ENCODE measurements at regions not wholly inside any gene's neighbourhood (a gene's known extent, or its start where the extent isn't known, plus 50 kb on each side); places are given as distances from the start of the nearest gene placed in this dataset.

- DNase-seq (ENCODE audit: low spot score) (no peak), FAIRE-seq (peak; percentile 50)
Measured at GRCh38 chr1:81582467-81582986, 218.2 kb upstream of the ADGRL2 start.

GRCh38 chr1:81578867-81579266 is 221.9 kb upstream of the ADGRL2 start:
- FAIRE-seq (no peak), DNase-seq (ENCODE audit: low spot score) (no peak)

GRCh38 chr1:81577004-81577697 is 223.6 kb upstream of the ADGRL2 start:
- FAIRE-seq, result no peak
- no peak for DNase-seq (ENCODE audit: low spot score)

GRCh38 chr1:81574408-81574807 is 226.3 kb upstream of the ADGRL2 start:
- DNase-seq (ENCODE audit: low spot score) (no peak), FAIRE-seq (no peak)

- FAIRE-seq, result no peak
Measured at GRCh38 chr1:81573458-81573857, 227.3 kb upstream of the ADGRL2 start.

GRCh38 chr1:81571946-81572345 is 228.8 kb upstream of the ADGRL2 start:
- FAIRE-seq, result no peak
- DNase-seq (ENCODE audit: low spot score), result no peak

More at GRCh38 chr1:81573458-81573857, 227.3 kb upstream of the ADGRL2 start:
- no peak for DNase-seq (ENCODE audit: low spot score)

- FAIRE-seq, result no peak
Measured at GRCh38 chr1:81569761-81570160, 231.0 kb upstream of the ADGRL2 start.

GRCh38 chr1:81563632-81564031 is 237.1 kb upstream of the ADGRL2 start:
- DNase-seq (ENCODE audit: low spot score) (no peak), FAIRE-seq (no peak)

More at GRCh38 chr1:81569761-81570160, 231.0 kb upstream of the ADGRL2 start:
- no peak for DNase-seq (ENCODE audit: low spot score)

GRCh38 chr1:81562934-81563333 is 237.8 kb upstream of the ADGRL2 start:
- no peak for FAIRE-seq
- no peak for DNase-seq (ENCODE audit: low spot score)

- FAIRE-seq (no peak), DNase-seq (ENCODE audit: low spot score) (no peak)
Measured at GRCh38 chr1:81560629-81561028, 240.1 kb upstream of the ADGRL2 start.

- FAIRE-seq, result no peak
- DNase-seq (ENCODE audit: low spot score), result no peak
Measured at GRCh38 chr1:81559662-81560350, 240.9 kb upstream of the ADGRL2 start.

GRCh38 chr1:81558291-81559076 is 242.2 kb upstream of the ADGRL2 start:
- no peak for DNase-seq (ENCODE audit: low spot score)
- no peak for FAIRE-seq

- FAIRE-seq (no peak), DNase-seq (ENCODE audit: low spot score) (no peak)
Measured at GRCh38 chr1:81556968-81557367, 243.8 kb upstream of the ADGRL2 start.

GRCh38 chr1:81554534-81554933 is 246.2 kb upstream of the ADGRL2 start:
- DNase-seq (ENCODE audit: low spot score), result no peak
- FAIRE-seq, result no peak

- DNase-seq (ENCODE audit: low spot score), result no peak
Measured at GRCh38 chr1:81554108-81554507, 246.6 kb upstream of the ADGRL2 start.

GRCh38 chr1:81553503-81553902 is 247.2 kb upstream of the ADGRL2 start:
- no peak for FAIRE-seq
- DNase-seq (ENCODE audit: low spot score), result no peak

More at GRCh38 chr1:81554108-81554507, 246.6 kb upstream of the ADGRL2 start:
- no peak for FAIRE-seq

- FAIRE-seq (no peak), DNase-seq (ENCODE audit: low spot score) (no peak)
Measured at GRCh38 chr1:81551946-81552345, 248.8 kb upstream of the ADGRL2 start.

- DNase-seq (ENCODE audit: low spot score) (no peak), FAIRE-seq (no peak)
Measured at GRCh38 chr1:81550753-81551152, 250.0 kb upstream of the ADGRL2 start.

- DNase-seq (ENCODE audit: low spot score), result peak; percentile 32
- FAIRE-seq, result no peak
Measured at GRCh38 chr1:81549588-81550127, 251.1 kb upstream of the ADGRL2 start.

- FAIRE-seq (no peak), DNase-seq (ENCODE audit: low spot score) (no peak)
Measured at GRCh38 chr1:81548918-81549587, 251.7 kb upstream of the ADGRL2 start.

GRCh38 chr1:81547912-81548303 is 252.8 kb upstream of the ADGRL2 start:
- DNase-seq (ENCODE audit: low spot score), result no peak
- FAIRE-seq, result no peak

Data from urothelium cell line (cell line).